Posterior vena cava (tissue), 2 donors: ENCODE measurements at regions not wholly inside any gene's neighbourhood (a gene's known extent, or its start where the extent isn't known, plus 50 kb on each side); places are given as distances from the start of the nearest gene placed in this dataset.
"Not testable (repeated sequence)": the region's sequence is repeated elsewhere in the genome, so short reads cannot be mapped to it uniquely, and the experiment has no call there.

Experiments used
- DNase-seq: peaks from one replicate; pipeline ENCODE4 v3.0.0-alpha.2; 2020; ENCODE audit warnings: low spot score
- intact Hi-C, 2 donors: fragments of 100-400 bp; cut with DNase I; formaldehyde crosslinking; loops; one replicate each; pipeline versions ENCODE4 v1.14.1 to v1.14.2; 2022 to 2023
- donor health status: DM: yes; HTN: yes; CAD: no.
- donor health status: DM: yes; HTN: yes; CAD: no.

DNA sequence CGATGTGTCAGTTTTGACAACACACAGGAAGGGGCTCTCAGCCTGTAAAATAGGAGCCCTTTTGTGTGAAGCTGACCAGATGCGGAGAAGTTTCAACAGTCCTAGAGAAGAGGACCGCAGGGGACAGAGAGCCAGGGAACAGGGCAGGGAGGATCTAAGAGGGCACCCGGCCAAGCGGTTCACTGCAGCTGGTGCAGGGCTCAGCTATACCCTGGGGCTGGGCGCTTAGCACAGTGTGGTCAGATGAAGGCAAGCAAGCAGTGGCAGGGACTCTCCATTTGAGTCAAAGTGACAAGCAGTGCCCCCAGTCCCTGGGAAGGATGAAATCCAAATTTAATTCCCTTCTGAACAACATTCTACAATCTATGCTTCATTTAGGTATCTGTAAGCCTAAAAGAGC is 88.9 kb upstream of the PLGLB2 start:
- DNase-seq, intact Hi-C loops: not testable (repeated sequence)

- intact Hi-C loops, DNase-seq: not testable (repeated sequence)
Measured at GRCh38 chr2:87660164-87660563, 87.7 kb upstream of the PLGLB2 start.

GRCh38 chr2:87662316-87663290 is 85.3 kb upstream of the PLGLB2 start:
- DNase-seq, intact Hi-C loops: not testable (repeated sequence)

DNA sequence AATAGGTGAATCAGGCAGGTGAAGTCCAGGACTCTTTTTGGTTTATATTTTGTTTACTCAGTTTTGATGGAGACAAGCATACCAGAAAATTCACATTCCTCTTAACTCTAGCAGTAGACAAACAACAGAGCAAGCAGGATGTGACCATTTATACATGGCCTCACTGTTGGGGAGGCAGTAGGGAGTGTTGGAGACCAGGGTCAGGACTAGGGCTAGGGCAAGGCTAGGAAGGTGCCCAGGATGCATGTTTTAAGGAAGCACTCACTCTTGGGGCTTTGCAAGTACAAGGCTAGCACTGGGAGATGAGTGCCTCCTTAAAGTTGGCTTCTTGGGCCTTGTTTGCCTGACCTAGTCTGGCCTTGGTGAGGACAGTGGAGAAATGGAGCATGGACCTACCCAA is 84.5 kb upstream of the PLGLB2 start:
- intact Hi-C loops, DNase-seq: not testable (repeated sequence)

- DNase-seq = not testable (repeated sequence)
Measured at GRCh38 chr2:87667027-87667426, 80.9 kb upstream of the PLGLB2 start.

GRCh38 chr2:87668361-87668760 is 79.5 kb upstream of the PLGLB2 start:
- DNase-seq, intact Hi-C loops: not testable (repeated sequence)

More at GRCh38 chr2:87667027-87667426, 80.9 kb upstream of the PLGLB2 start:
- intact Hi-C loops = not testable (repeated sequence)

DNA sequence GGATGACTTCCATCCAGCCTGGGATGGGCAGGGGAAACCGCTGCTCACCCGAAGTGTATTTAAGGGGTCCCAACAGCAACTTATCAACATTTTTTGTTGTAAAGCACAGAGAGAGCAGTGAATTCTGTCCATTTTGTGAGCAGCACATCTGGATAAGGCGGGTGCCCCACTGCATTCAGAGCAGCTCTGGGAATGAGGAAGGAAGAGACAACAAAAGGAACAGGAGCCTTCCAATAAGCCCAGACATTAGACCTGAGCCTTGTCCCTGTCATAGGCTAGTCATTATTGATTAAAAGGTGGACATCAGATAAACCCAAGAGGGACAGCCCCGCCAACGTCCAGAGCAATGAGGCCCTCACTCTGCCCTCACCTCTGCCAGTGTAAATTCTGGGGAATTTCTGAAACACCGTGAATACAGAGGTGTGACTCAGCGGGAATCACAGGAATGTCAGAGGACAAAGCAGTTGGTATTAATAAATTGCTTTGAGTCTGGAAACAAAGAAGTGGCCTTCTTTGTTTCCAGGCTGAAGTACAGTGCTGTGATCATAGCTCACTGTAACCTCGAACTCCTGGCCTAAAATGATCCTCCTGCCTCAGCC is 78.2 kb upstream of the PLGLB2 start:
- DNase-seq = not testable (repeated sequence)

GRCh38 chr2:87672404-87672803 is 75.5 kb upstream of the PLGLB2 start:
- DNase-seq, intact Hi-C loops: not testable (repeated sequence)

More for the DNA sequence above, 78.2 kb upstream of the PLGLB2 start:
- intact Hi-C loops = not testable (repeated sequence)

DNA sequence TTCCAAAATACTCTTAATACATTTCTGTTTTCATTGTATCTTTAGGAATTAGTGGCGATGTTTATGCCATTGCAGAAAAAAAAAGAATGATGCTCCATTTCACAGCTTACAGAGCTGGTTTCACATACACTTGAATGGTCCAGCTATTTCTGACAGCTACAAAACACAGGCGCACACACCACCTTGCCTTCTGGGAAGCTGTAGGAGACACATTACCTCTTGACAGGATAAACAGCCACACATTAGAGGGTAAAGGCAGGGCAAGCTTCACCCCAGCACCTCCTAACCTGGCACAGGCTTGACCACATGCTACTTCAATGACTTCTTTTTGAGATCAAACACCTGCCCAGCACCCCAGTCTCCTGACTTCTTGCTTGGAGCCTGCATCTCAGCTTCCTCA is 73.2 kb upstream of the PLGLB2 start:
- intact Hi-C loops, DNase-seq: not testable (repeated sequence)

- intact Hi-C loops, DNase-seq: not testable (repeated sequence)
Measured at GRCh38 chr2:87675487-87675886, 72.4 kb upstream of the PLGLB2 start.

DNA sequence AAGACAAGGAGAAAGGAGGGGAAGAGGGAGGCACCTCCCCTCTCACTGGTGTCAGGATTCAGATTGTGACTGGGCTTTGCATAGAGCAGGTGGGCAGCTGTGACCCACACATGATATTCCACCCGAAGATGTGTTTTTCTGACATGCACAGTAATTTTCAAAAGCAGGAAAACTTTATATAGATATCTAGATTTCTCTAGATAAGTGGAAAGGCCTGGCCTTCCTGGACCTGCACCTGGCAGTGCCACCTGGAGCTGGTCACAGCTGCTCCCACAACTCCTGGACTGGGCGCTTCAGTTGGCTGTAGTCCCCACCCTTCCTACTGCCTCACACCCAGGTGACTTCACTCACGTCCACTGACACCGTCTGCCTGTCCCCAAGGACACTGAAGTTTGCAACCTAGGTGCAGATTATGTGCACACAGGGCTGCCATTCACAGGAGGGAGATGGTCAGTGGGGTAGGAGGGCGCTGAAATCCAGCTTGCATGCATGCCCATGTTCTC is 70.4 kb upstream of the PLGLB2 start:
- intact Hi-C loops, DNase-seq: not testable (repeated sequence)

- intact Hi-C loops = not testable (repeated sequence)
Measured at GRCh38 chr2:87678742-87679173, 69.1 kb upstream of the PLGLB2 start.

GRCh38 chr2:87679950-87680349 is 67.9 kb upstream of the PLGLB2 start:
- intact Hi-C loops, DNase-seq: not testable (repeated sequence)

More at GRCh38 chr2:87678742-87679173, 69.1 kb upstream of the PLGLB2 start:
- not testable (repeated sequence) for DNase-seq

- intact Hi-C loops, DNase-seq: not testable (repeated sequence)
Measured at GRCh38 chr2:87680691-87681090, 67.2 kb upstream of the PLGLB2 start.

DNA sequence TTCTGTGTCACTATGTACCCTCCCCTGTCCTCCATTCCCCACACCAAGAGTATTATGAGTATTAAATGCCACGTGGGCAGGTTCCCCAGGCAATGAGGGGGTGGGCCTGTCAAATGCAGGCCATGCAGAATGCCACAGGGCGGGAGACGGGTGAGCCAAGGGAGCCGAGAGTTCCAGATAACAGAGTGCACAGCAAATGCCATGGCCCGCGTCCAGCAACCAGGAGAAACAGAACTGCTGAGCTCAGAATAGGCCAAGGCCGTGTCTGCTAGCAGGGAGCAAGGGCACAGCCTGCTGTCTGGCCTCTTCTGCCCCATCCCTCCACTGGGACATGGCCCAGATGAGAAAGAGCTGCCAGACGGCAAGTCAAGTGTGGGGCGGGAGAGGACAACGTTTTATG is 64.4 kb upstream of the PLGLB2 start:
- DNase-seq = peak; percentile 92
- intact Hi-C loops = not testable (repeated sequence)

DNA sequence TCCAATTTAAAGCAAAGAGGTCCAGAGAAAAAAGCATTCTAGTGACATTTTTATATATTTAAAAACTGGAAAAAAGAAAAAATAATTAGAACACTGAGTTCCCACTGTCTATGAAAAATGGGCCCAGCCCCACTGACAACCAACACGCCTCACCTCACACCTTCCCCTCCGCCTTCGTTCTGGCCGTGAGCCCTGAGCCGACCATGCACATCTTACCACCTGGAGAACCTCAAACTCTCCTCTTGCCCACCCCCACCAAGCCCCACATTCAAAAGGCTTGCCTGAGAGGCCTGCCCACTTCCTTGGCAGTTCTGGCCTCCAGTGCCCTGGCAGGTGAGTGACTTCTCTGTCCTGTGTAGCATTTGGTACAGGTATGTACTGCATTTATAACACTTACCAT is 63.9 kb upstream of the PLGLB2 start:
- intact Hi-C loops, DNase-seq: not testable (repeated sequence)

- intact Hi-C loops, DNase-seq: not testable (repeated sequence)
Measured at GRCh38 chr2:87685558-87685957, 62.3 kb upstream of the PLGLB2 start.

DNA sequence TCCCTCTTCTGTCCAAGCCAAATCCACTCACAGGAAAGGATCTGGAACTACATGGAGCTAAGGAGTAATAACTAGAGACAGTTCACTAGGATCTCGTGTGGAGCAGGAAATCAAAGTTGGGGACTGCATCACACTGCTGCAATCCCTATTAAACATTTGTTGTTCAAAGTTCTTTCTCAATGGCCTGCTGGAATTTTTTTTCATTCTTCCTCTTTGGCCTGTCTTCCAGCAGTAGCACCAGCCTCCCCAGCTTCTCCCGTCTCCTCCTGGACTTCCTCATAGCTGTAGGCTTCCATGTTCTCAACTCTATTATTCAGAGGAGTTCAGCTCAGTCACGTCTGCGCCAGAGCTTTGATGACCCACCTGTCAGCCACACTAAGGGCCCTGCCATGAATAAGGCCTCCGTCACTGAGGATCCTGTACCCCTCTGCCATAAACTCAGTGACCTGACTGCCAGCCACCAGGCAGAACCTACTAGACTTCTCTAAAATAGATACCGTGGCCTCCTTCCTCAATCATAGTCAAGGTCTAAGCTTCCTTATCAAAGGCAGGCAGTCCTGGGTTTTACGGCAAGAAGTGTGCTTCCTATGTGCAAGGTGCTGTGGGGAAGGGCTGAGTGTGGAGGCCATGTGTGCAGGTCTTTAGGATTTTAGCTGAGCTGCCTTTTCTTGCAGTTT is 60.9 kb upstream of the PLGLB2 start:
- intact Hi-C loops = not testable (repeated sequence)

GRCh38 chr2:87687550-87688270 is 60.2 kb upstream of the PLGLB2 start:
- DNase-seq, intact Hi-C loops: not testable (repeated sequence)

More for the DNA sequence above, 60.9 kb upstream of the PLGLB2 start:
- not testable (repeated sequence) for DNase-seq
